NT2/D1 (cell line): ENCODE measurements at regions not wholly inside any gene's neighbourhood (a gene's known extent, or its start where the extent isn't known, plus 50 kb on each side); places are given as distances from the start of the nearest gene placed in this dataset.

Source experiments
- SUZ12 ChIP-seq: IDR thresholded peaks from 2 replicates; pipeline ENCODE4 v1.6.1; 2011; ENCODE audit not compliant: insufficient read length, insufficient read depth; ENCODE audit errors: extremely low read depth
- YY1 ChIP-seq: IDR thresholded peaks from 2 replicates; pipeline ENCODE4 v1.6.1; 2011; ENCODE audit not compliant: insufficient read length, insufficient read depth
- ZNF274 ChIP-seq: IDR thresholded peaks from 2 replicates; pipeline ENCODE4 v1.6.1; 2011; ENCODE audit warnings: mild to moderate bottlenecking, low read depth, low read length

DNA sequence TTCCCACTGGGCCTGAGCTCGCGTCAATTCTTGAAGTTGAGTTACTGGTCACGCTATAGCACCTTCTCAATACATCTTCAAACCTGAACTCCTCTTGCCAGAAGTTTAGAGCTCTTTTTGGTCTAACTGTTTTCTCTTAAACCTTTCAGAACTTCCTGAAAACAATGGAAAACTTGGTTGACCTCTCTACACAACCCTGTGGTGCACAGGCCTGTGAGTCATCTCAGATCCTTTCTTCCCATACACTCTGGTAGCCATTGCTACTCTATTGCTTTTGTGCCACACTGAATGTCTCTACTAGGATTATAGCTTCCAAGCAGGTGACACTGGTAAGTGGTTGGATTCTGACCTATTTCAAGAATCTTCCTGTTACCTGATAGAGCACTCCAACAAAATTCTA is 321.5 kb upstream of the FSIP2 start:
- TF ChIP-seq ZNF274 (no peak), YY1 (no peak), SUZ12 (no peak)
